Esophagus squamous epithelium (tissue), 5 donors: ENCODE measurements at regions not wholly inside any gene's neighbourhood (a gene's known extent, or its start where the extent isn't known, plus 50 kb on each side); places are given as distances from the start of the nearest gene placed in this dataset.
A peak's percentile ranks its signal among the peaks of the same experiment; 100 is the strongest.

ENCODE experiments used
- DNase-seq: peaks from one replicate; lab custom pipeline; 2025; lab: John Stamatoyannopoulos, UW
- H3K27ac ChIP-seq, 4 donors: fragments of 200-600 bp; sonication (generic); one replicate each; pipeline ENCODE4 v1.5.1; 2016 to 2019; ENCODE audit warnings: mild to moderate bottlenecking in 1 of 4
- H3K27me3 ChIP-seq, 4 donors: fragments of 200-600 bp; sonication (generic); 1 replicate in 3 of 4; 2 replicates in 1 of 4; pipeline versions ENCODE4 v1.5.1 to v1.6.0; 2017 to 2021; ENCODE audit warnings: antibody characterized with exemption in 1 of 4
- H3K36me3 ChIP-seq, 3 donors: fragments of 200-600 bp; sonication (generic); one replicate each; pipeline ENCODE4 v1.5.1; 2016 to 2019
- H3K4me1 ChIP-seq, 3 donors: fragments of 200-600 bp; sonication (generic); one replicate each; pipeline ENCODE4 v1.5.1; 2017 to 2019
- H3K4me3 ChIP-seq, 4 donors: fragments of 200-600 bp; sonication (generic); 1 replicate in 3 of 4; 2 replicates in 1 of 4; pipeline ENCODE4 v1.5.1; 2016 to 2019; ENCODE audit warnings: mild to moderate bottlenecking in 2 of 4, moderate library complexity in 1 of 4
- H3K9me3 ChIP-seq, 3 donors: fragments of 200-600 bp; sonication (generic); one replicate each; pipeline ENCODE4 v1.5.1; 2016 to 2019
- POLR2A ChIP-seq, 4 donors: fragments of 450-650 bp; IDR thresholded peaks; one replicate each; pipeline ENCODE4 v1.6.1; 2017; ENCODE audit warnings: antibody characterized with exemption in 4 of 4, mild to moderate bottlenecking in 4 of 4, moderate library complexity in 3 of 4
- WGBS, 2 donors: methylation state at CpG; one replicate each; pipeline ENCODE4 v1.1.5; 2018; 5-methylcytosine and 5-hydroxymethylcytosine counted together
- intact Hi-C: fragments of 100-400 bp; cut with DNase I; formaldehyde crosslinking; loops from one replicate; pipeline ENCODE4 v1.15.0; 2022
- TF ChIP-seq, protein P1 (sequence below), 6 experiments: fragments of 450-650 bp in 4 of 6; fragments of 200-600 bp in 2 of 6; sonication (generic) in 2 of 6; IDR thresholded peaks; one replicate each; pipeline ENCODE4 v1.5.1; 2016 to 2019; ENCODE audit warnings: antibody characterized with exemption in 6 of 6, mild to moderate bottlenecking in 4 of 6, moderate library complexity in 4 of 6
- donor health status: DM: yes; HTN: yes; CAD: no.

DNA sequence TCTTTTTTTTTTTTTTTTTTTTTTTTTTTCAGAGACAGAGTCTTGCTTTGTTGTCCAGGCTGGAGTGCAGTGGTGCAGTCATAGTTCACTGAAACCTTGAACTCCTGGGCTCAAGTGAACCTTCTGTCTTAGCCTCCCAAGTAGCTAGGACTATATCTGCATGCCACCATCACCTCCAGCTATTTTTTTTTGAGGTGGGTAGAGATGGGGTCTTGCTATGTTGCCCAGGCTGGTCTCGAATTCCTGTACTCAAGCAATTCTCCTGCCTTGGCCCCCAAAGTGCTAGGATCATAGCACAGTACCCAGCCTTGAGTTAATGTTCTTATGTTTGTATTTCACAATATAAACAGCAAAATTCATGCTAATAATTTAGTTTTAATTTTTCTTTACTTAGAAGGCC lies 62.9 kb upstream of the IGFBP2 start:
- WGBS, 2 donors: 67 to 69% methylated on average over 1 of the region's 1 CpG
- Histone ChIP-seq H3K9me3 (peaks cover 0 to 3% (median 0%) of the 10 kb centered on the region in 3 donors), H3K27ac (no peak overlapping the region), H3K4me1 (peaks cover 0 to 3% (median 3%) of the 10 kb centered on the region in 3 donors), H3K27me3 (no peaks in the 10 kb centered on the region), H3K4me3 (no peak overlapping the region), H3K36me3 (no peaks in the 10 kb centered on the region)
- intact Hi-C loops: no loop called here
- no peak for DNase-seq
- TF ChIP-seq, protein P1, sequence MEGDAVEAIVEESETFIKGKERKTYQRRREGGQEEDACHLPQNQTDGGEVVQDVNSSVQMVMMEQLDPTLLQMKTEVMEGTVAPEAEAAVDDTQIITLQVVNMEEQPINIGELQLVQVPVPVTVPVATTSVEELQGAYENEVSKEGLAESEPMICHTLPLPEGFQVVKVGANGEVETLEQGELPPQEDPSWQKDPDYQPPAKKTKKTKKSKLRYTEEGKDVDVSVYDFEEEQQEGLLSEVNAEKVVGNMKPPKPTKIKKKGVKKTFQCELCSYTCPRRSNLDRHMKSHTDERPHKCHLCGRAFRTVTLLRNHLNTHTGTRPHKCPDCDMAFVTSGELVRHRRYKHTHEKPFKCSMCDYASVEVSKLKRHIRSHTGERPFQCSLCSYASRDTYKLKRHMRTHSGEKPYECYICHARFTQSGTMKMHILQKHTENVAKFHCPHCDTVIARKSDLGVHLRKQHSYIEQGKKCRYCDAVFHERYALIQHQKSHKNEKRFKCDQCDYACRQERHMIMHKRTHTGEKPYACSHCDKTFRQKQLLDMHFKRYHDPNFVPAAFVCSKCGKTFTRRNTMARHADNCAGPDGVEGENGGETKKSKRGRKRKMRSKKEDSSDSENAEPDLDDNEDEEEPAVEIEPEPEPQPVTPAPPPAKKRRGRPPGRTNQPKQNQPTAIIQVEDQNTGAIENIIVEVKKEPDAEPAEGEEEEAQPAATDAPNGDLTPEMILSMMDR (IDR thresholded peaks at IDR 0.05): no peak
- no peak for TF ChIP-seq POLR2A (IDR thresholded peaks at IDR 0.05)

DNA sequence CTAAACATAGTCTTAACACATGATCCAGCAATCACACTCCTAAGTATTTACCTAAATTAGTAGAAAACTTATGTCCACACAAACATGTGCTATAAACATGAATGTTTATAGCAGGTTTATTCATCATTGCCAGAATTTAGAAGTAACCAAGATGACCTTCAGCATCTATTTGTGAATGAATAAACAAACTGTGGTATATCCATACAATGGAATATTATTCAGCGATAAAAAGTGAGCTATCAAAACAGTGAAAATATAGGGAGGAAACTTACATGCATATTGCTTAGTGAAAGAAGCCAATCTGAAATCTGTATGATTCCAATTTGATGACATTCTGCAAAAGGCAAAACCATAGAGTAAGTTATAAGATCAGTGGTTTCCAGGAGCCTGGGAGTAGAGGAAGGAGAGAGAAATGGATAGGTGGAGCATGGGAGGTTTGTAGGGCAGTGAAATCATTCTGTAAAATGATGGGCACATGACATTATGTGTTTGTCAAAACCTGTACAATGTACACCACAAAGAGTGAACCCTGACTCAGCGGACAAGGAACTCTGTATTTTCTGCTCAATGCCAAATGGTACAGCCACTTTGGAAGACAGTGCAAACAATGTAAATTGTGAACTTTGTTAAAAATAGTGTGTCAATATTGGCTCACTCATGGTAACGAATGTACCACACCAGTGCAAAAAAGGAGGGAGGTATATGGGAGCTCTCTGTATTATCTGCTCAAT lies 61.9 kb upstream of the IGFBP2 start:
- H3K4me3 ChIP-seq: no peak overlapping the region
- no peak overlapping the region for H3K27ac ChIP-seq
- peaks cover 0 to 3% (median 0%) of the 10 kb centered on the region in 3 donors for H3K9me3 ChIP-seq
- 79 to 87% methylated on average over 3 of the region's 3 CpGs for WGBS, 2 donors
- H3K36me3 ChIP-seq: no peaks in the 10 kb centered on the region
- DNase-seq: no peak
- no peaks in the 10 kb centered on the region for H3K27me3 ChIP-seq
- intact Hi-C loops: no loop called here
- TF ChIP-seq, protein P1 (IDR thresholded peaks at IDR 0.05): no peak
- no peak for TF ChIP-seq POLR2A (IDR thresholded peaks at IDR 0.05)
- H3K4me1 ChIP-seq: peaks cover 0 to 3% (median 3%) of the 10 kb centered on the region in 3 donors

DNA sequence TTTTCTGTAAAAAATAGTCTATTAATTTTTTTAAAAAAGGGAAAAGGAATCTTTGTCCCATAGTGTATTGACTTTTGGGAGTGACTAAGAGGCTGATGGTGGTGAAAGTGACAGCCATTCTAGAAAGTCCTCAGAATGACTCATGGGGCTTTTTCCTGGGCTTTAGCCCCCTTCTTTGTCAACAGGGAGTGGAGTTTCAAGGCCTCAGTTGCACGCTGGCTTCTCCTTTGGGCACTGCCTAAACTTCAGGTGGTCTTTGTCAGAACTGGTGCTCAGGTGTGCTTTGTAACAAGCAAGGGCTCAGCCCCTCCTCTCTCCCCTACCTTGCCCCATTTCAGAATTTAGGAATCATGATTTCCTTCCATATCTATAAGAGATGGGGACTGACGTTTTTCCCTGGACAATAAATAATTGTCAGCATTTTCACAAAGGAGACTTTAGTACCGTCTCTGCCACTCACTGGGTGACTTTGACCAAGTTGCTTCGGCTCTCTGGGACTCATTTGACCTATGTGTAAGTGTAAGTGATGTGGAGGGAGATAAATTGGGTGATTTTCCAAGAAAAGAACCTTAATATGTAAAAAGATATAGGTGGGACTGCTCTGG lies 61.2 kb upstream of the IGFBP2 start:
- Histone ChIP-seq H3K9me3 (peaks cover 0 to 3% (median 0%) of the 10 kb centered on the region in 3 donors), H3K27me3 (no peaks in the 10 kb centered on the region), H3K4me3 (no peak overlapping the region), H3K4me1 (peaks cover 0 to 3% (median 3%) of the 10 kb centered on the region in 3 donors), H3K27ac (peak overlapping the region in 3 of 4 donors; percentile 67 to 71 (median 67)), H3K36me3 (no peaks in the 10 kb centered on the region)
- TF ChIP-seq, protein P1 (IDR thresholded peaks at IDR 0.05): no peak
- TF ChIP-seq POLR2A (IDR thresholded peaks at IDR 0.05): no peak
- no peak for DNase-seq
- WGBS, 2 donors: 73 to 93% methylated on average over 3 to 4 of the region's 4 CpGs
- intact Hi-C loops: no loop called here

DNA sequence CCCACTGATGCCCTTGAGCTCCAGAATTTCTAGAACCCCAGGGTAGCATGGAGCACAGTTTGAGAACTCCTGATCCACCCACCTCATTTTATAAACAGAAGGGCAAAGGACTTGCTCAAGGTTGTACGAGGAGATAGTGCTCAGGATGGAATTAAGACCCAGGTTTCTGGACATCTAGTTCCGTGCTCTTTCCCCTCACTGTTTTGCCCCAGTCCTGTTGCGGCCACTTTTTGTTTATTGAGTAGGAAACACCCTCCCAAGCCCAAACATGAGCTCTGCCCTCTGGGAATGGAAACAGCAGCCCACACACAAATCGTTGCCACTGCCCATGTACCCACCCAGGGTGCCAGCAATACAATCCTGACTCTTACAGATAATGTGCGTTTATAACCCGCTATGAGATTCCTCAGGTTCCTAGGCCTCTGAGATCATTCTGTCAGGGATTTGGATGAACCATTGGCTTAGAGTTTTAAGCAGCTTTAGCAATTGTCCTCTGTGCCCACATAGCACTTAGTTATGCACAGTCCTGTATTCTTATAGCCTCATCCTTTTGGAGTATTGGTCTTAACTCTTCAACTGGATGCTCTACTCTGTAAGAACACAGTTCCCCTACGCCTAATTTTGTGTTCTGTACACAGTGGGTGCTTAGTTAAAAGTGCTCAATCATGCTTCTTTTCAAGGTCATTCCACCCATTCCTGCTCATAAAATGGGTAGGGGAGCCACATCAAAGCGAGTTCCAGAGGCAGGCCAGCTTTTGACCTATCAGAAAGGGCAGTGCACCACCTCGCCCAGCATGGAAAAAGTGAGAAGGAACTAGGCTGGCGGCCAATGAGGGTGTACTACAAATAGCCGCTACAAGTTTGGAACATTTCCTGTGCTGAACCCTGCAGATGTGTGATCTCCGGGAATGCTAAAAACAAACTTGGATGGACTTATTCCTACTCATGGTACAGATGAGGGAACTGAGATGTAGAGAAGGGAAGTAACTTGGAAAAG lies 60.3 kb upstream of the IGFBP2 start:
- intact Hi-C loops: no loop called here
- Histone ChIP-seq H3K9me3 (peaks cover 0 to 3% (median 0%) of the 10 kb centered on the region in 3 donors), H3K4me3 (no peak overlapping the region), H3K27ac (peak overlapping the region; percentile 33 to 71 (median 67)), H3K27me3 (no peaks in the 10 kb centered on the region), H3K4me1 (peaks cover 0 to 3% (median 3%) of the 10 kb centered on the region in 3 donors), H3K36me3 (no peaks in the 10 kb centered on the region)
- WGBS, 2 donors: 59 to 68% methylated on average over 12 of the region's 12 CpGs
- DNase-seq: no peak
- no peak for TF ChIP-seq POLR2A (IDR thresholded peaks at IDR 0.05)
- TF ChIP-seq, protein P1 (IDR thresholded peaks at IDR 0.05): no peak
